ENCODE measurements at regions not wholly inside any gene's neighbourhood (a gene's known extent, or its start where the extent isn't known, plus 50 kb on each side); places are given as distances from the start of the nearest gene placed in this dataset.

DNA sequence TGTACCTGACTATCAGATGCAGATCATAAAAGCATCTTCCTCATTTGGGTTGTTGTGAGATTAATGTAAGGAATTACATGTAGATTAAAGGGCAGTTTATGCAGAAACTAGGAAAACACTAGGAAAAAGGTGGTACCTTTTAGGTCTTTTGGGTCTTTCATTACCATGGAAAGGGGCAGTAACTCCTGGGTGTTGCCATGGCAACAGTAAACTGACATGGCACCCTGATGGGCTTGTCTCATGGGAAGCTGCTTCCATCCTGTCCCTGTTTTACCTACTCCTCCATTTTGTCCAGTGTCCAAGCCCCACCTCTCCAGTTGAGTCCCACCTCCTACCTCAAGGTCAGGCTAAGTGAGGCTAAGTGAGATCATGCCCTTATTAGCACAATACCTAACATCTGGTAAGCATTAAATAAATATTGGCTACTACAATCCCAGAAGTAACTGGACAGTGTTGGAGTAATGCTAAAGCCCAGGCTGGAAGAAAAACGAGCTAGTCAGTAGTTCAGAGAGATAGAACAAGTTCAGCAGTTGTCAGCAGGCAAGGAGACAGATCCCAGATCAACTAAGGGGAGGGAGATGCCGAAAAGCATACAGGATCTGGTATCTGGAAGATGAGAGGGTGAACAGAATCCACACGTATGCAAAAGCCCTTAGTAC is 240.0 kb upstream of the AUTS2 start:
- TF ChIP-seq, protein P1, sequence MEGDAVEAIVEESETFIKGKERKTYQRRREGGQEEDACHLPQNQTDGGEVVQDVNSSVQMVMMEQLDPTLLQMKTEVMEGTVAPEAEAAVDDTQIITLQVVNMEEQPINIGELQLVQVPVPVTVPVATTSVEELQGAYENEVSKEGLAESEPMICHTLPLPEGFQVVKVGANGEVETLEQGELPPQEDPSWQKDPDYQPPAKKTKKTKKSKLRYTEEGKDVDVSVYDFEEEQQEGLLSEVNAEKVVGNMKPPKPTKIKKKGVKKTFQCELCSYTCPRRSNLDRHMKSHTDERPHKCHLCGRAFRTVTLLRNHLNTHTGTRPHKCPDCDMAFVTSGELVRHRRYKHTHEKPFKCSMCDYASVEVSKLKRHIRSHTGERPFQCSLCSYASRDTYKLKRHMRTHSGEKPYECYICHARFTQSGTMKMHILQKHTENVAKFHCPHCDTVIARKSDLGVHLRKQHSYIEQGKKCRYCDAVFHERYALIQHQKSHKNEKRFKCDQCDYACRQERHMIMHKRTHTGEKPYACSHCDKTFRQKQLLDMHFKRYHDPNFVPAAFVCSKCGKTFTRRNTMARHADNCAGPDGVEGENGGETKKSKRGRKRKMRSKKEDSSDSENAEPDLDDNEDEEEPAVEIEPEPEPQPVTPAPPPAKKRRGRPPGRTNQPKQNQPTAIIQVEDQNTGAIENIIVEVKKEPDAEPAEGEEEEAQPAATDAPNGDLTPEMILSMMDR (IDR thresholded peaks at IDR 0.05): no peak
- no peaks in the 10 kb centered on the region for H3K4me1 ChIP-seq
- H3K27ac ChIP-seq: no peak overlapping the region
- H3K4me3 ChIP-seq (ENCODE audit: low read depth, low read length): no peak overlapping the region
- H2AFZ ChIP-seq: no peak overlapping the region
- H3K9me3 ChIP-seq (ENCODE audit: control insufficient read depth, low read length): no peaks in the 10 kb centered on the region
- H3K27me3 ChIP-seq (ENCODE audit: control insufficient read depth, insufficient read depth, low read length): no peaks in the 10 kb centered on the region
- no peaks in the 10 kb centered on the region for H3K79me2 ChIP-seq
- no peak overlapping the region for H3K9ac ChIP-seq
- no peaks in the 10 kb centered on the region for H3K36me3 ChIP-seq (ENCODE audit: control insufficient read depth, insufficient read depth, low read length)
- H3K4me2 ChIP-seq (ENCODE audit: low read length): no peak overlapping the region

DNA sequence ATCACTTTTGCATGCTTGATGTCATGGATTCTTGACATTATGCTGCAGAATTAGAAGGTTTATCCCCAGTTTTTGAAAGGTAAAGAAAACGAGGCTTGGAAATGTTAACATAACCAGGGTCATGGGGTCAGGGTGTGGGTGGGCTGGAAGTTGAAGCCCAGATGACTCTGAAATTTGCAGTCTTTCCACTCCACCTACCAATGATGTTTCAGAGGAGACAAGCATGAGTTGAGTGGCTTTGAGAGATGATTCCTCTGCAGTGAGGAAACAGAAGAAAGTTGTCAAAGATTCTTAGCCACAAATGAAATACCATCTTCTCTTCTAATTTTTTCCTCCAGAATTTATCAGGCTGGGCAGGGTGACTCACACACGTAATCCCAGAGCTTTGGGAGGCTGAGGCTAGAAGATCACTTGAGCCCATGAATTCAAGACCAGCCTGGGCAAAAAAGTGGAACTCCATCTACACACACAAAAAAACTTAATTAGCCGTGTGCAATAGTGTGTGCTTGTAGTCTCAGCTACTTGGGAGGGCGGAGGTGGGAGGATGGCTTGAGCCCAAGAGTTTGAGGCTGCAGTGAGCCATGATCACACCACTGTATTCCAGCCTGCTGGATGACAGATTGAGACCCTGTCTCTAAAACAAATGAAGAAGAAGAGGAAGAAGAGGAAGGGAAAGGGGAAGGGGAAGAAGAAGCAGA is 239.1 kb upstream of the AUTS2 start:
- Histone ChIP-seq H2AFZ (no peak overlapping the region), H3K4me3 (ENCODE audit: low read depth, low read length) (no peak overlapping the region), H3K4me2 (ENCODE audit: low read length) (no peak overlapping the region), H3K9ac (no peak overlapping the region), H3K27me3 (ENCODE audit: control insufficient read depth, insufficient read depth, low read length) (no peaks in the 10 kb centered on the region), H3K9me3 (ENCODE audit: control insufficient read depth, low read length) (no peaks in the 10 kb centered on the region), H3K27ac (no peak overlapping the region), H3K36me3 (ENCODE audit: control insufficient read depth, insufficient read depth, low read length) (no peaks in the 10 kb centered on the region), H3K4me1 (no peaks in the 10 kb centered on the region), H3K79me2 (no peaks in the 10 kb centered on the region)
- TF ChIP-seq, protein P1 (IDR thresholded peaks at IDR 0.05): no peak

DNA sequence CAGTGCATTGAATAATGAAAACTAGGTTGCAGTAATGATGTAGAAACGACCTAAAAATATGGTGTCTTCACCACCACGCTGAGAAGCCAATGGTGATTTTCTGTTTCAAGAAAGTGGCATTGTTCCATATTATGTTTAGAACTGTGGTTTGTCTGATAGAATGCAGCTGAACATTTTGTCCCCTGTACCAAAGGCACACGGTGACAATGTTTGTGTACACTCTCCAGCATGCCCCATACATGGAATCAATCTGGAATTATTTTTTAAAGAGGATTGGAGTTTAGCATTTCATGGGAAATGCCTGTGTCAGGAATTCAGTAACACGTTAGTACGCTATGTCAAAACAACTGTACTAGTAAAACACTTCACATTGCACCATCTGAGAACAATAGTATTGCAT is 237.4 kb upstream of the AUTS2 start:
- H3K9me3 ChIP-seq (ENCODE audit: control insufficient read depth, low read length): no peaks in the 10 kb centered on the region
- TF ChIP-seq, protein P1 (IDR thresholded peaks at IDR 0.05): no peak
- H3K27ac ChIP-seq: no peak overlapping the region
- no peaks in the 10 kb centered on the region for H3K27me3 ChIP-seq (ENCODE audit: control insufficient read depth, insufficient read depth, low read length)
- no peaks in the 10 kb centered on the region for H3K79me2 ChIP-seq
- H3K4me1 ChIP-seq: no peaks in the 10 kb centered on the region
- no peak overlapping the region for H2AFZ ChIP-seq
- H3K4me3 ChIP-seq (ENCODE audit: low read depth, low read length): no peak overlapping the region
- no peaks in the 10 kb centered on the region for H3K36me3 ChIP-seq (ENCODE audit: control insufficient read depth, insufficient read depth, low read length)
- H3K9ac ChIP-seq: no peak overlapping the region
- no peak overlapping the region for H3K4me2 ChIP-seq (ENCODE audit: low read length)

DNA sequence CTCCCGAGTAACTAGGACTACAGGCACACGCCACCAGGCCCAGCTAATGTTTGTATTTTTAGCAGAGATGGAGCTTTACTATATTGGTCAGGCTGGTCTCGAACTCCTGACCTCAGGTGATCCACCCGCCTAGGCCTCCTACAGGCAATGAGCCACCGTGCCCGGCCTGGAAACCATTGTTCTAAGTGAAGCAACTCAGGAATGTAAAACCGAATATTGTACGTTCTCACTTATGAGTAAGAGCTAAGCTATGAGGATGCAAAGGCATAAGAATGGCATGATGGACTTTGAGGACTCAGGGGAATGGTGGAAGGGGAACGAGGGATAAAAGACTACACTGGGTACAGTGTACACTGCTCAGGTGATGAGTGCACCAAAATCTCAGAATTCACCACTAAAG is 235.1 kb upstream of the AUTS2 start:
- Histone ChIP-seq H3K4me2 (ENCODE audit: low read length) (no peak overlapping the region), H3K9me3 (ENCODE audit: control insufficient read depth, low read length) (no peaks in the 10 kb centered on the region), H3K27me3 (ENCODE audit: control insufficient read depth, insufficient read depth, low read length) (no peaks in the 10 kb centered on the region), H3K4me1 (no peaks in the 10 kb centered on the region), H2AFZ (no peak overlapping the region), H3K9ac (no peak overlapping the region), H3K79me2 (no peaks in the 10 kb centered on the region), H3K36me3 (ENCODE audit: control insufficient read depth, insufficient read depth, low read length) (no peaks in the 10 kb centered on the region), H3K27ac (no peak overlapping the region), H3K4me3 (ENCODE audit: low read depth, low read length) (no peak overlapping the region)
- TF ChIP-seq, protein P1 (IDR thresholded peaks at IDR 0.05): no peak
